ENCODE measurements at regions not wholly inside any gene's neighbourhood (a gene's known extent, or its start where the extent isn't known, plus 50 kb on each side); places are given as distances from the start of the nearest gene placed in this dataset.

GRCh38 chr21:38965910-38966504 is 160.3 kb downstream of the ETS2 start:
- TF ChIP-seq EZH2 (IDR thresholded peaks at IDR 0.05; ENCODE audit: insufficient read depth, poor library complexity, severe bottlenecking) (no peak), EZH2phosphoT487 (IDR thresholded peaks at IDR 0.05; ENCODE audit: insufficient read depth, low read depth) (no peak)

Measured in GM23248 (cell line).